ENCODE measurements at regions not wholly inside any gene's neighbourhood (a gene's known extent, or its start where the extent isn't known, plus 50 kb on each side); places are given as distances from the start of the nearest gene placed in this dataset.

DNA sequence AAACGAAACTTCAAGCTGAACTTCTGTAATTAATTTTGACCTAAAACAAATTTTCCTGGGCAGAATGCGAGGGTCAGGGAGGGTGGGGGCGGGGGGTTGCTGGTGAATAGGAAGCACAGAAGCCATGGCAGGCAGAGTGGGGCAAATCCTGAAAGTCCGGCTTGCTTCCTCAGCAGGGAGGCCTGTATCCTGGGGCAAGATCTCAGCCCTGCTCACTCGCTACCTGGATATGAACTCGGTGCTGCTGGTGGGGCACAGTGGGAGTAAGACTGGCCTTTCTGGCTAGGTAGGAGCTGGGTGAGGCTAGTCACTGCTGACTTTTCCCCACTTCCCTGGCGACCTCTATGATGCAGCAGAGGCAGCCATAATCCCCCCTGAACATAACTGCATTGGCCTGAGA, 168.9 kb upstream of the CHORDC1 start:
- no peak overlapping the region for H3K4me3 ChIP-seq
- DNase-seq (ENCODE audit: low spot score) = no peak
- no peaks in the 10 kb centered on the region for H3K27me3 ChIP-seq
- no peaks in the 10 kb centered on the region for H3K4me1 ChIP-seq
- no peaks in the 10 kb centered on the region for H3K36me3 ChIP-seq
- H3K27ac ChIP-seq = no peak overlapping the region
- no peaks in the 10 kb centered on the region for H3K9me3 ChIP-seq
- TF ChIP-seq, protein P1, sequence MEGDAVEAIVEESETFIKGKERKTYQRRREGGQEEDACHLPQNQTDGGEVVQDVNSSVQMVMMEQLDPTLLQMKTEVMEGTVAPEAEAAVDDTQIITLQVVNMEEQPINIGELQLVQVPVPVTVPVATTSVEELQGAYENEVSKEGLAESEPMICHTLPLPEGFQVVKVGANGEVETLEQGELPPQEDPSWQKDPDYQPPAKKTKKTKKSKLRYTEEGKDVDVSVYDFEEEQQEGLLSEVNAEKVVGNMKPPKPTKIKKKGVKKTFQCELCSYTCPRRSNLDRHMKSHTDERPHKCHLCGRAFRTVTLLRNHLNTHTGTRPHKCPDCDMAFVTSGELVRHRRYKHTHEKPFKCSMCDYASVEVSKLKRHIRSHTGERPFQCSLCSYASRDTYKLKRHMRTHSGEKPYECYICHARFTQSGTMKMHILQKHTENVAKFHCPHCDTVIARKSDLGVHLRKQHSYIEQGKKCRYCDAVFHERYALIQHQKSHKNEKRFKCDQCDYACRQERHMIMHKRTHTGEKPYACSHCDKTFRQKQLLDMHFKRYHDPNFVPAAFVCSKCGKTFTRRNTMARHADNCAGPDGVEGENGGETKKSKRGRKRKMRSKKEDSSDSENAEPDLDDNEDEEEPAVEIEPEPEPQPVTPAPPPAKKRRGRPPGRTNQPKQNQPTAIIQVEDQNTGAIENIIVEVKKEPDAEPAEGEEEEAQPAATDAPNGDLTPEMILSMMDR (IDR thresholded peaks at IDR 0.05) = no peak

DNA sequence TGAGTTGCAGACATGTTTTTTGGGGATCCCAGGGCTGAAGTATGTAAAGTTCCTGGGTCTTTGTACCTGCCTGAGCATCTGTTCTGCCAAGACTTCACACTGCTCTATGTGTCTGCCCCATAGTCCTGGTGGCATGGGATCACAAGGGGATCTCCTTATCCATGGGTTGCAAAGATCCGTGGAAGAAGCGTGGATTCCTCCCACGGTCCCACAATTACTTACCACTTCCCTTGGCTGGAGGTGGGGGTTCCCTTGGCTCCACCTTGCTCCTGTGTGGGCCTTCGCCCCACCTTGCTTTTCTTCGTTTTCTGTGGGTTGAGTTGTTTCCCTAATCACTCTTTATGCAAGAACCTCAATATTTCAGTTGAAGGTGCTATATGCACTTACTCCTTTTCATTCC, 157.4 kb upstream of the CHORDC1 start:
- H3K4me3 ChIP-seq = no peak overlapping the region
- no peaks in the 10 kb centered on the region for H3K27me3 ChIP-seq
- TF ChIP-seq, protein P1 (IDR thresholded peaks at IDR 0.05) = no peak
- DNase-seq (ENCODE audit: low spot score) = no peak
- no peaks in the 10 kb centered on the region for H3K9me3 ChIP-seq
- no peaks in the 10 kb centered on the region for H3K4me1 ChIP-seq
- no peaks in the 10 kb centered on the region for H3K36me3 ChIP-seq
- H3K27ac ChIP-seq = no peak overlapping the region

- Histone ChIP-seq H3K36me3 (no peaks in the 10 kb centered on the region), H3K4me3 (no peak overlapping the region), H3K27me3 (no peaks in the 10 kb centered on the region), H3K9me3 (no peaks in the 10 kb centered on the region), H3K27ac (no peak overlapping the region), H3K4me1 (no peaks in the 10 kb centered on the region)
- DNase-seq (ENCODE audit: low spot score) = no peak
- TF ChIP-seq, protein P1 (IDR thresholded peaks at IDR 0.05) = no peak
Observed at GRCh38 chr11:90373971-90374370, 151.1 kb upstream of the CHORDC1 start.

DNA sequence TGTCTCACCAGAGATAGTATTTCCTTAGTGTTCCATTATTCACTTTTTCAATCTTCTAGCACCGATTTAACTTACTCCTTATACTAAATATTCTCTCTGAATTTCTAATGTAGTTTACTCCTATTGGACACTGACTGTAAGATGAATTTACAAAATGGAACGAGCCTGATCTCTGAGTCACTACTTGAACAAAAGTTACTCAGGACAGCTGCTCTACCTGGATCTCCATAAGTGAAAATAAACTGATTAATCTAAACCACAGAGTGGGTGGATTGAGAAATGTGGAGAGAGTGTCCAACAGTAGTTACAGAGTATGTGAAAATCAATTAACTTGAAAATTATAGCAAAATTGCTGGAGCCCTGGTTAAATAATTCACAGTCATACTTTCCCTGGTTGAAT, 141.7 kb upstream of the CHORDC1 start:
- TF ChIP-seq, protein P1 (IDR thresholded peaks at IDR 0.05) = no peak
- no peaks in the 10 kb centered on the region for H3K27me3 ChIP-seq
- H3K36me3 ChIP-seq = no peaks in the 10 kb centered on the region

DNA sequence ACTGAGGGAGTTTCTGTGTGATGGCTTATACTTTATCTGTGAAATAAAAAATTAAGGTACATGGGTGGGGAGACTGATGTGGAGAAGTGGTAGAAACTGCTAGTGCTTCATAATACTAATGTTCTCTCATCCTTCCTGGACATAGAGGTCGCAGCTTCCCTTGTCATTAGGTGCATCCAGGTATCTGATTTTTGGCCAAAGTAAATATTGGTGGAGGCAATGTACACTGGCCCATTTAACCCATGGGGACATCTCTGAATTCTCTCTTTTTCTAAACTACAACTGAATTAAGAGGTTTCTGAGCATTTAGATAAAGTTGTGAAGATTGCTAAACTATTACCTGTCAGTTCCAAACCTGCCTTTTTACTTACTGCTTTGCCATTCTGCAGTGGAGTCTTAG, 140.9 kb upstream of the CHORDC1 start:
- Histone ChIP-seq H3K27ac (no peak overlapping the region), H3K4me1 (no peaks in the 10 kb centered on the region), H3K36me3 (no peaks in the 10 kb centered on the region), H3K27me3 (no peaks in the 10 kb centered on the region), H3K4me3 (no peak overlapping the region), H3K9me3 (no peaks in the 10 kb centered on the region)
- no peak for DNase-seq (ENCODE audit: low spot score)
- TF ChIP-seq, protein P1 (IDR thresholded peaks at IDR 0.05) = no peak

More for the DNA sequence above, 141.7 kb upstream of the CHORDC1 start:
- Histone ChIP-seq H3K27ac (no peak overlapping the region), H3K9me3 (no peaks in the 10 kb centered on the region), H3K4me3 (no peak overlapping the region), H3K4me1 (no peaks in the 10 kb centered on the region)
- no peak for DNase-seq (ENCODE audit: low spot score)

GRCh38 chr11:90355200-90355599, 132.4 kb upstream of the CHORDC1 start:
- DNase-seq (ENCODE audit: low spot score) = no peak
- H3K27ac ChIP-seq = no peak overlapping the region
- no peaks in the 10 kb centered on the region for H3K4me1 ChIP-seq
- TF ChIP-seq, protein P1 (IDR thresholded peaks at IDR 0.05) = no peak
- H3K9me3 ChIP-seq = no peaks in the 10 kb centered on the region
- H3K36me3 ChIP-seq = no peaks in the 10 kb centered on the region
- H3K4me3 ChIP-seq = no peak overlapping the region
- no peaks in the 10 kb centered on the region for H3K27me3 ChIP-seq

Data from right atrium auricular region (tissue), 2 donors.